NCI-H1105 (cell line): ENCODE measurements at regions not wholly inside any gene's neighbourhood (a gene's known extent, or its start where the extent isn't known, plus 50 kb on each side); places are given as distances from the start of the nearest gene placed in this dataset.

Experiments
- DNase-seq: peaks from one replicate; lab custom pipeline; 2025; lab: John Stamatoyannopoulos, UW

DNA sequence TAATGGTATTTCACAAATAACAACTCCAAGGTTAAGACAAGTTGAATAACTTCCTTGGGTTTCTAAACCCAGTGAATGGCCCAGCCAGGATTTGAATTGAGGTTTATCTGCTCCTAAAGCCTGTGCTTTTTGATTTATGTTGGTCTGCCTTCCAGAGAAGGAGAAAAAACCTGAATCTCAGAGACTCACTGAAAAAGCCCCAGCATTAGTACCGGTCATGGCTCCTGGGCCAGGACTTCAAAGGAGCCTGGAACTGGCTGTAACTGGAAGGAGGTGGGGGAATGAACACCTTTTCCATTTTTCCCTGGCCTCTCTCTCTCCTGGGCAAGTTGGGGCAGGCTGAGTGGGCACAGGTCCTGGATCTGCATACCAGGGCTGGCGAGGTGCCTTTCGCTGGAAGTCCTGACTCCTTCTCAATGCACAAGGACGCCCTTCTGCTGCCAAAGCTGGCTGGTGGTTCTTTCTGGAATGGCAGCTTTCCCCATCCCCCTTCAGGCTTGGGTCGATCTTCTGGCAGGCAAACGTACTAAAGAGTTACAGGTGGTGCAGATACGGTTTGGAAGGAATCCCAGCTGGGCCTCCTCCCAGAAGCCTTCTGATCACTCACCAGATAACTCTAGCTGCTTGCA lies 268.2 kb downstream of the PTEN start:
- DNase-seq = peak; percentile 46

GRCh38 chr10:88136712-88137111 lies 273.3 kb downstream of the PTEN start:
- DNase-seq = no peak

DNA sequence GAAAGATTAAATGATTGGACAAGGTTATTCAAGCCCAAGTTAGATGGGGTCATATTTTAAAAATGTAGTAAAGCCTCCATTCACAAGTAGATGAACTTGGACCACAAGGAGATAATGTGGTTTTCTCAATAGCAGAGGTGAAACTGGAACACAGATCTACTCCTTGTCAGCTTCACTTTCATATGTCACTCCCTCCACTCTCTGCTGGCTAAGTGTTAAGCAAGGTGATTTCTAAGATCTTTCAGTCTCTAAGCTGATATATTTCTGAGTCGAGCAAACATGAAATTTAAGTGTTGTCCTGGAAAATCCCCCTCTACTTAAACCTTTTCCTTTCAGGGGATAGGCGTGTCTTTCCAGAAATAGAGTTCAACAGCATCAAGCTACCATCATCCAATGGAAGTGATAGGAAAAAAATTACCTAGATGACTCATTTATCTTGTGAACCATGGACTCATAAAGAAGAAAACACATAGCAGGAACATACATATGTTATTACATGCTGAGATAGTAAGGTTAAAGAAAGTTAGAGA lies 275.0 kb downstream of the PTEN start:
- no peak for DNase-seq

- no peak for DNase-seq
These were observed 283.8 kb downstream of the PTEN start for GRCh38 chr10:88147000-88147798.

- DNase-seq = no peak
These were observed 286.5 kb downstream of the PTEN start for GRCh38 chr10:88149906-88150305.

DNA sequence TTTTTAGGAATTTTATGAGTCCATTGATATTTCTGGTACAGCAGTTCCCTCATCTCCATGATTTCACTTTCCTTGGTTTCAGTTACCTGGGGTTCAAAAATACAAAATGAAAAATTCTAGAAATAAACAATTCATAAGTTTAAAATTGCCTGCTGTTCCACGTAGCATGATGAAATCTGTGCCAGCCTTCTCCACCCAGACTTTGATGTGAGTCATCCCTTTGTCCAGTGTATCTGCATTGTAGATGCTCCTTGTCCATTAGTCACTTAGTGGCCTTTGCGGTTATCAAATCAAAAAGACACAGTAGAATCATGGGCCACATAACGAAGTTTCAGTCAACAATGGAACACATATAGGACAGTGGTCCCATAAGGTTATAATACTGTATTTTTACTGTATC lies 286.9 kb downstream of the PTEN start:
- DNase-seq = no peak

GRCh38 chr10:88152728-88153133 lies 289.3 kb downstream of the PTEN start:
- DNase-seq = no peak

GRCh38 chr10:88154596-88155250 lies 291.3 kb downstream of the PTEN start:
- DNase-seq = no peak

GRCh38 chr10:88156341-88156740 lies 292.9 kb downstream of the PTEN start:
- DNase-seq = no peak

GRCh38 chr10:88157981-88158465 lies 294.6 kb downstream of the PTEN start:
- DNase-seq = no peak

DNA sequence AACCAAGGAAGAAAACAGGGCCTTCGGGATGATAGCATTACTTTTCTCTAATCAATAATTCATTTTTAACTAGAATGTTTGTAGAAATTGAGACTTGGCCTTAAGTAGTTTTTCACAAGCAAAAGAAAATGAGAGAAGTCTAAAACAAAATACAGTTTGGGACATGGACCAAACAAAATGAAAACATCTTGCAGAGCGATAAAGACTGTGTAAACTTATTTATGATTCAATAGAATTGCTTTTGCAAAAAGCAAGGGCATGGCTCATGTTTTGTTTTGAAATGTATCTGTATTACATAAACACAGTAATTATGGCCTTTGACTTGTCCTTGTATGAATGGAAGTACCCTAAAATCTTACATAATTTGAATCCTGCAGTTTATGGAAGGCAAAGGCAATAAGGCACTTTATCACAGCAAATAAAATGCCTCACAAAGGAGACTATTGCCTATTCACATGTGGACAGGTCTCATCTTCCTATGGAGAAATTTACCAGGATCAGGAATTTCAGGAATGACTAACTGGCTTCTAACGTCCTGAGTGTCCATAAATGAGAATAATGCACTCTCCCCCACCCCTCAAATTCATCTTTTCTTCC lies 295.2 kb downstream of the PTEN start:
- no peak for DNase-seq

DNA sequence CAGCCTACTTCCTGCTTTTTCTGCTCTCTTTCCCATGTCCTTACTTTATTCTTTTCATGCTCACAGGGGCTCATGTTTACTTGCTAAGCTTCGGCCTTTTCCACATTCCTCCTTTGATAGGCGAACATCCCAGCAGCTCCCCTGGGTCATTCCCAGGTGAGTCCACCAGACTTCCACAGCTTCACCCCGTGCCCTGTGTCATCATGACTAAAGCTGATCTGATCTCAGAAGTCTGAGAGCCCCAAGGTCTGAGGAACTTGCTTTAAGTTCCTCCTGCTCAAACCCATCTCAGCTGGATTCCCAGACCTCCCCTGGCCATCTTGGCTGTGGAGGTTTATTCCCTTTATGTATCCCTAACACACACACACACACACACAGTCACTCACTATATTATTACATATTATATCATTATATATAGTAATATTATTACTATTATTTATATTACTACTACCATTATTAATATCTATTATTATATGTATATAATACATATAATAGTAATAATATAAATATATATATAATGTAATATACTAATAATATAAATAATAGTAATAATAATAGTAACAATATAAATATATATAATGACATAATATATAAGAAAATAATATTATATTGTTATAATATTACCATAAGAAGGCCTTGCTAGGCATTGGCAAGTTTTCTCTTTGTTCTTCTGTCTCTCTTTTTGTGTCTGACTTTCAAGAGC lies 295.9 kb downstream of the PTEN start:
- no peak for DNase-seq

GRCh38 chr10:88161070-88161469 lies 297.6 kb downstream of the PTEN start:
- DNase-seq = no peak

DNA sequence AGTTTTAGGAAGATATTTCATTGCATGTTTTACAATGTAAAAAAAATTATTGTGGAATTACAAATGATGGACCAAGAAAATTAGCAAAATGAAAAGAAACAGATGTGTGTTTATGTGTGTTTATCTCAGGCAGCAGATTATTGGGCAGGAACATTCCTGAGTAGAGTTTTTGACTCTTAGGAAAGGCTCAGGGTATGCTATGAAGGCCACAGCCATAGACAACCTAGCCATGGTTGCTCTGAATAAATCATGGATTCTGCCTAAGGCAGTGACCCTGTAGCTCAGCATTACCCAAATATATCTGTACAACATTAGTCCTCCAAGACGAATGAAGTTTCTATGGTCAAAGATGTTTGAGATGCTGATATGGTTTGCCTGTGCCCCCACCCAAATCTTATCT lies 298.3 kb downstream of the PTEN start:
- DNase-seq = no peak

DNA sequence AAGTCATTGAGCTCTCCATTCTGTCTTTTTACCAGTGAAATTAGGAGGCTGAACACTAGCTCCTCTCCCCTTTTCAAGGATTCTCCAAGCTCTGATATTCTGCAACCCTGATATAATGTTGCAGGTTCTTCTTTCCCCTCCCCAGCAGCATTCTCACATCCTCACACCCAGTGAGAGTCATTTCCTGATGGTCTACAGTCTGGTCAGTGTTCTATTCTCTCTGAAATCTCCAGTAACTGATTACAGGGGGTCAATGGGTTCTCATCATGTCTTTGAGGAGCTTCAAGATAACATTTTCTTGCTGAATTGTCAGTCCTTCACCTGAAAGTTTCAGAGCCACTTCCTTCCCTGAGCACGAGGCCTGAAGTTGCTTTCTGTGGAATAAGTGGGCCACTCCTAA lies 299.4 kb downstream of the PTEN start:
- DNase-seq = no peak

- no peak for DNase-seq
These were observed 300.1 kb downstream of the PTEN start for GRCh38 chr10:88163572-88163971.

DNA sequence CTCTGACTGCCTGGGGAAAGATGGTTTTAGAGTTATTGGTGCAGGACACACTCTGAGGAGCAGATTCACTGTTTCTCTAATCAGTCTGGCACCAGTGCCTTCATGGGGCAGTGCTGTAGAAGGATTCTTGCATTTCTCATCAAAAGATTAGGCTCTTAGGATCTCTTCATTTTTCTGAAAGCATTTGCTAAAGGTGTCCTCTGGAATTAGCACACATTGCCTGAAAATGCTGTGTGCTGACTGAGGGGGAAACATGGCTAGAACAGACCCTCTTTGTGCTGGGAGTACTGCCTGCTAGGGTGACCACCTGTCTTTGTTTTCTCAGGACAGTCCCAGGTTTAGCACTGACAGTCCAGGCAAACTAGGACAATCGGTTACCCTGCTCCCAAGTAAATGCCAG lies 301.0 kb downstream of the PTEN start:
- DNase-seq = no peak

GRCh38 chr10:88165849-88166271 lies 302.4 kb downstream of the PTEN start:
- no peak for DNase-seq

DNA sequence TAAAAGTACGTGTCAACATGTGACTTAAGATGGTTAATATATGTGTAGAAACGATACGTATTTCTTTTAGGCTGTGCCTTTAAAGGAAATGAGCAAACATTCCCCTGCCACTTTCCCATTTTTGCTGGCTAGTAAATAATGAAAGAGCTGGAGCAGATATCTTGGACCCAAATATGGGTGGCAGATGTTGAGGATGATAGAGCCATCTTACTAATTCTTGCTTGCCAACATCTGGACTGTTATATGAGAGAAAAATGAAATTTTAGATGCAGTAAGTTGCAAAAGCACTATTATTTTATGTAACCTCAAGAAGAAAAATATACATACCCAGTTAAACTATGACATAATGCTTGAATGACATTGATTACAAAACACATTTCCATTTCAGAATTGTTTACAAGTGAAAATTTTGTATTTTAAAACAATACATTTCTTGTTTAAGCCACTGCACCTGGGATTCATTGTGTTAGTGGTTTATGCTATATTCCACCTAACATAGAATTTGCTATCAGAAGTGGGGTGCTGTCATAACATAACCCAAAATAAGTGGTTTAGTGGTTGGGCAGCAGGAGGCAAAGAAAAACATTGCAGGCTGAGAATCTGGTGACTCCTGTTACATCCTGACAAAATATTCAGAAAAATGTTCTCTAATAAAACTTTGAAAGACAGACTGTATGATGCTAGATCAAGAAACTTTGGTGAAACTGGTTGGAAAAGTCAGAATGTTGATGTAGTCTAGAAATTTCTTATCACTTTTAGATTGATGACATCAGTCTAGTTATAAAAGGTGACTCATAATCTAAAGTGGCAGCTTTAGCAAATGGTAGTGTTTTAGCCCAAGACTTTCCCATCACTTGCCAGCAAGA lies 305.0 kb downstream of the PTEN start:
- DNase-seq = no peak

DNA sequence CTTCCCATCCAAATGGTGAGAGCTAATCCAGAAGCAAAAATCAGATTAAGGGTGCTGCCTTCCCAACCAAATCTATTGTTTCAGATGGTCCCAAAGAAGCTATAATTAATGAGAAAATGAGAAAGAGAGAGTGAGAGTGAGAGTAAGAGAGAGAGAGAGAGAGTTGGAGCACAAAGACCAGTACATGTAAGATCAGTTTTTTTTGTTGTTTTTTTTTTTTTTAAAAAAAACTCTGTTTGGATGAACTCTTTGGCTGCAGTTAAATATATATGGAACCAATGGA lies 305.6 kb downstream of the PTEN start:
- DNase-seq = no peak

GRCh38 chr10:88170628-88171027 lies 307.2 kb downstream of the PTEN start:
- DNase-seq = no peak
